ENCODE measurements at regions not wholly inside any gene's neighbourhood (a gene's known extent, or its start where the extent isn't known, plus 50 kb on each side); places are given as distances from the start of the nearest gene placed in this dataset.

- Mint-ChIP-seq H3K27ac (no peak overlapping the region), H3K4me3 (ENCODE audit: low read depth) (no peak overlapping the region), H3K9me3 (no peaks in the 10 kb centered on the region), H3K27me3 (ENCODE audit: low read depth) (peaks cover 27% of the 10 kb centered on the region), H3K36me3 (ENCODE audit: low read depth) (no peaks in the 10 kb centered on the region), H3K4me1 (ENCODE audit: low read depth) (peaks cover 19% of the 10 kb centered on the region)
- DNase-seq (ENCODE audit: low spot score) = no peak
- intact Hi-C loops (cut with micrococcal nuclease) = no loop called here
Observed at GRCh38 chr9:115212832-115213231, 94.9 kb upstream of the TNC start.

DNA sequence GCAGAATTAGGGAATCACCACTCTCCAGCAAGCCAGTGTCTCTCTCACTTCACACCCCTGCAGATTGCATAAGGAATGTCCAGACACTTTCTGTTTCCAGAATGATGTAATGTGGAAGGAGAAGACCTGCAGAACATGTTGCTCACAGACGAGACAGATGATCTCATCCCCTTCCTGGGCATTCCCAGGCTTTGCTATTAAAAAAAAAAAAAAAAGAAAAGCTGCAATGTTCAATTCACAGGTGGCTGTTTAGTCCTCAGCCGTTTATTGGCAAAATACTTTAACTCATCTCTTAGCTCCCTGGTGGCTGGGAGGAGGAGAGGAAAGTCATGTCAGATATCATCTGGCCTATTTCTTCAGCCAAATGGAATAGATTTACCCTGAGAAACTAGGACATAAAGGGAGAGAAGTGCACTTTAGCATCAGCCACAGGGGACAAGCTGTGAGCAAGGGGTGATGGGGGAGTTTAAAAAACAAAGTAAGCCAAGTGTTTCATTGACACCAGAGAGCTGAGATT is 95.9 kb upstream of the TNC start:
- Mint-ChIP-seq H3K4me3 (ENCODE audit: low read depth) (no peak overlapping the region), H3K27me3 (ENCODE audit: low read depth) (peaks cover 28% of the 10 kb centered on the region)

DNA sequence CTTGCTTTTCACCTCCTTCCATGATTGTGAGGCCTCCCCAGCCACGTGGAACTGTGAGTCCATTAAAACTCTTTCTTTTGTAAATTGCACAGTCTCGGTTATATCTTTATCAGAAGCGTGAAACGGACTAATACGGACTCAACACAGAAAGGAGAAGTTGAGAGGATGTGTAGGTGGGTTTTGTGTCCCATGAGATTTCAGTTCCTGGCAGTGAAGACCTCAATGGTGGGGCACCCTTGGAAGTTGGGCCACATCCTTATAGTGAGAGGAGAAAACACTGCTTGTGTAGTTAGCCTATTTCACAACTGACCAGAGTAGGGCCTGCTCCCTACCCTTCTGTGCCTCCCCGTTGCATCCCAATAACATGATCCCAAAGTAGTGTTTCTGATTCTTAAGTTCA is 98.9 kb upstream of the TNC start:
- Mint-ChIP-seq H3K9me3 (no peaks in the 10 kb centered on the region), H3K27ac (no peak overlapping the region), H3K4me3 (ENCODE audit: low read depth) (no peak overlapping the region), H3K4me1 (ENCODE audit: low read depth) (no peaks in the 10 kb centered on the region), H3K27me3 (ENCODE audit: low read depth) (peaks cover 20% of the 10 kb centered on the region), H3K36me3 (ENCODE audit: low read depth) (no peaks in the 10 kb centered on the region)
- intact Hi-C loops (cut with micrococcal nuclease) = no loop called here
- no peak for DNase-seq (ENCODE audit: low spot score)

More for the DNA sequence above, 95.9 kb upstream of the TNC start:
- no peaks in the 10 kb centered on the region for H3K9me3 Mint-ChIP-seq
- no peak for DNase-seq (ENCODE audit: low spot score)
- intact Hi-C loops (cut with micrococcal nuclease) = no loop called here
- no peak overlapping the region for H3K27ac Mint-ChIP-seq
- H3K36me3 Mint-ChIP-seq (ENCODE audit: low read depth) = no peaks in the 10 kb centered on the region
- H3K4me1 Mint-ChIP-seq (ENCODE audit: low read depth) = peaks cover 13% of the 10 kb centered on the region

GRCh38 chr9:115220319-115221005 is 102.5 kb upstream of the TNC start:
- H3K36me3 Mint-ChIP-seq (ENCODE audit: low read depth) = no peaks in the 10 kb centered on the region

DNA sequence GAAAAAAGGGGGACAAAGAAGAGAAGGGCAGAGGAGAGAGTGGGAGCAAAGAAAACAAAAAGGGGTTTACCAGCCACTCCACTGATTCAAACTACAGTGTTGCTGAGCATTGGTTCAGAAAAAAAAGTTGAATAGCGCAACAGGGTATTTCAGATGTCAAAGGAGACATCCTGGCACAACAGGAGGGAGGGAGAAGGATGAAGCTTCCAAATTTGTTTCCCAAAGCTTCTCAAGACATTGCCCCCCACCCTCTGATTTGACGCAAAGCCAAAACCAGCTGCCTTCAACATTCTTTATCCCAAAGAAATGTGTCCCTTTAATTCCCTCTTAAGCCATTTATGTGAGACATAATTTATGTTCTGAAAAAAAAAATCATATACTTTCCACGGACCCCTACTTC is 105.5 kb upstream of the TNC start:
- peaks cover 7% of the 10 kb centered on the region for H3K27me3 Mint-ChIP-seq (ENCODE audit: low read depth)
- no peak overlapping the region for H3K27ac Mint-ChIP-seq
- H3K4me3 Mint-ChIP-seq (ENCODE audit: low read depth) = no peak overlapping the region
- H3K36me3 Mint-ChIP-seq (ENCODE audit: low read depth) = no peaks in the 10 kb centered on the region
- H3K9me3 Mint-ChIP-seq = no peaks in the 10 kb centered on the region
- intact Hi-C loops (cut with micrococcal nuclease) = no loop called here
- no peaks in the 10 kb centered on the region for H3K4me1 Mint-ChIP-seq (ENCODE audit: low read depth)
- no peak for DNase-seq (ENCODE audit: low spot score)

More at GRCh38 chr9:115220319-115221005, 102.5 kb upstream of the TNC start:
- Mint-ChIP-seq H3K27ac (no peak overlapping the region), H3K9me3 (no peaks in the 10 kb centered on the region), H3K4me1 (ENCODE audit: low read depth) (no peaks in the 10 kb centered on the region), H3K4me3 (ENCODE audit: low read depth) (no peak overlapping the region), H3K27me3 (ENCODE audit: low read depth) (peaks cover 13% of the 10 kb centered on the region)
- no peak for DNase-seq (ENCODE audit: low spot score)
- intact Hi-C loops (cut with micrococcal nuclease) = no loop called here

- Mint-ChIP-seq H3K4me1 (ENCODE audit: low read depth) (no peaks in the 10 kb centered on the region), H3K27me3 (ENCODE audit: low read depth) (peaks cover 9% of the 10 kb centered on the region), H3K36me3 (ENCODE audit: low read depth) (no peaks in the 10 kb centered on the region), H3K9me3 (no peaks in the 10 kb centered on the region), H3K4me3 (ENCODE audit: low read depth) (no peak overlapping the region), H3K27ac (no peak overlapping the region)
- intact Hi-C loops (cut with micrococcal nuclease) = no loop called here
- no peak for DNase-seq (ENCODE audit: low spot score)
Observed at GRCh38 chr9:115225459-115226116, 107.6 kb upstream of the TNC start.

GRCh38 chr9:115226152-115226551 is 108.2 kb upstream of the TNC start:
- Mint-ChIP-seq H3K27me3 (ENCODE audit: low read depth) (peaks cover 9% of the 10 kb centered on the region), H3K27ac (no peak overlapping the region), H3K9me3 (no peaks in the 10 kb centered on the region), H3K4me1 (ENCODE audit: low read depth) (no peaks in the 10 kb centered on the region), H3K36me3 (ENCODE audit: low read depth) (no peaks in the 10 kb centered on the region), H3K4me3 (ENCODE audit: low read depth) (no peak overlapping the region)
- intact Hi-C loops (cut with micrococcal nuclease) = no loop called here
- DNase-seq (ENCODE audit: low spot score) = no peak

DNA sequence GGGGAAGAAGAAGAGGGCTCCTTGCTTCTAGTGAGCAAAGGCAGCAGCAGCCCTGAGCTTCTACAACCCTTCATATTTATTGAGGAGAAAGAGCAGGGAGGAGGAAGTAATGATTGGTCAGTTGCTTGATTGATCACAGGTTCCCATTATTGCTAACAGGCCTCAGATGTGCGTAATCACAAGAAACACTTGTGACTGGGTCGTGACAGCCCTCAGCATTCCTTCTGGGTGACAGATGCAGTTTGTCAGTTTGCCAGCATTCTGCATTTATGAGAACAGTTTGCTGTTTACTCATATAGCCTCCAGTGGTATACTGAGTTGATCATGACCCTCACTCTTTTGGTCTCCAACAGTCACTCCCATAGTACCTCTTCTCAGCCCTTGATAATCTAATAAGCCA is 111.5 kb upstream of the TNC start:
- intact Hi-C loops (cut with micrococcal nuclease) = no loop called here
- no peak overlapping the region for H3K4me3 Mint-ChIP-seq (ENCODE audit: low read depth)
- no peak for DNase-seq (ENCODE audit: low spot score)
- no peaks in the 10 kb centered on the region for H3K4me1 Mint-ChIP-seq (ENCODE audit: low read depth)
- no peak overlapping the region for H3K27ac Mint-ChIP-seq
- H3K27me3 Mint-ChIP-seq (ENCODE audit: low read depth) = peaks cover 5% of the 10 kb centered on the region
- no peaks in the 10 kb centered on the region for H3K36me3 Mint-ChIP-seq (ENCODE audit: low read depth)
- H3K9me3 Mint-ChIP-seq = no peaks in the 10 kb centered on the region

DNA sequence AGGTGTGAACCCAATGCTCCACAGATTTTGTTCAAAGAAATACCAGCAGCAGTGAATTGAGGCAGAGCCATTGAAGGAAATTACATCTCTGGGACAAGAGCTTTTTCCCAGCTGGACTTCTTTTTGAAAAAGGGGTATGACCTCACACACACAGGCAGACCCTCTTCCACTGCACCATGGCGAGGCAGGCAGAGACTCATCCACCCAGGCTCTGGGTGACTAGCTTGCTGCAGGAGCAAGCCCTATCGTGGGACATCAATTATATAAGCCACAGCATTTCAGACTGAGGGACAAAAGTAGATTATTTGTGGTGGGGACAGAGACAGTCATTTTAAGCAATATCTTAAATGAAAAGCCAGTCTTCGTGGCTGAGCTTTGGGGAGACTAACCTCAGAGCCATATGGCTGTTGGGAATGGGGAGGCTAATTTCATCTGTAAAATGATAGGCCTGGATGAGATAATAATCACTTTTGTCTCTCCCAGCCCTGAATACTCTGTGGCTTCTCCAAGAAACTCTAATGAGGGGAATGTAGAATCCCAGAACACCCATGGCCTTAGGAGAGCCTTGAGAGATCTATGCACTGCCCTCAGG is 113.1 kb upstream of the TNC start:
- no peak overlapping the region for H3K27ac Mint-ChIP-seq

DNA sequence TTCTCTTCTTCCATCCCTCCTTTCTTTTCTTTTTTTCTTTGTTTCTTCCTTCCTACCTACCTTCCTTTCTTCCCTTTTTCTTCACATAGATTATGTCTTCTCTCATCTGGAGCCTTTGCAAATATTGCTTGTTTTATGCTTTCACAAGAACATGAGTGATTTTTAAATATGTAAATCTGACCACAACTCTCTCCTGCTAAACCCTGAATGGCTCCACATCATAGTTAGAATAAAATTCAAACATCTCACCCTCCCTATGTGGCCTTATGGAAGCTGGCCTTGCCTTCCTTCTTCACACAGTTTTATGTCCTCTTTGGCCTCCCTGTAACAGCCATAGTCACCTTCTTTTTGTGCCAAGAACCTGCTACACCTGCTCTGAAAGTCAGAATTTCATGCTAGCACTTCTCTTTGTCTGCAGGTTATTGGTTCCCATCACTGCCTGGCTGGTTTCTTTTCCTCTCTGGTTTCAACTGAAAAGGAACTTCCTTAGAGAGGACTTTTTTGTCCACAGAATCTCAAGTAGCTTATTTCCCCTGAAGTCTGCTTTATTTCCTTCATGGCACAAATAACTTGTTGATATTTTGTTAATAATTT is 114.3 kb upstream of the TNC start:
- no peaks in the 10 kb centered on the region for H3K9me3 Mint-ChIP-seq
- DNase-seq (ENCODE audit: low spot score) = no peak
- no peak overlapping the region for H3K4me3 Mint-ChIP-seq (ENCODE audit: low read depth)
- H3K27me3 Mint-ChIP-seq (ENCODE audit: low read depth) = peaks cover 5% of the 10 kb centered on the region
- no peaks in the 10 kb centered on the region for H3K4me1 Mint-ChIP-seq (ENCODE audit: low read depth)
- intact Hi-C loops (cut with micrococcal nuclease) = no loop called here
- no peaks in the 10 kb centered on the region for H3K36me3 Mint-ChIP-seq (ENCODE audit: low read depth)
- no peak overlapping the region for H3K27ac Mint-ChIP-seq

More for the DNA sequence above, 113.1 kb upstream of the TNC start:
- Mint-ChIP-seq H3K36me3 (ENCODE audit: low read depth) (no peaks in the 10 kb centered on the region), H3K4me1 (ENCODE audit: low read depth) (no peaks in the 10 kb centered on the region), H3K27me3 (ENCODE audit: low read depth) (peaks cover 2% of the 10 kb centered on the region), H3K9me3 (no peaks in the 10 kb centered on the region), H3K4me3 (ENCODE audit: low read depth) (no peak overlapping the region)
- intact Hi-C loops (cut with micrococcal nuclease) = no loop called here
- DNase-seq (ENCODE audit: low spot score) = no peak

DNA sequence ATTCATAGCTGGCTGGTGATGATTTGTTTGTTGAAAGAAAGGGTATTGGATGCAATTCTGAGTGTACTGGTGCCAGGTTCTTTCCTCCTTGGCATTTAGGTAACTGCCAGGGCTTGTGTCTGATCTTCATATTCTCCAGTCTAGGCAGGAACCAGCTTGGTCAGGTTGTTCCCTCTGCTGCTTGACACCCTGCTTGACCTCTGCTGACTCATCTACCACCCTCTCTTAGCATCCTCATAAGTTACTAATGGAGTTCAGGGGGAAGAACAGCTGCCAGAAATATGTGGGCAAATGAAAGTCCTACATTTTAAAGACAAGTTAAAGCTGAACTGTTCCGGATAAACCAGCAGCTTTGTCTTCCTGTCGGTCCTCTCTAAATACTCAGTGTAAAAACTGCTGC is 116.1 kb upstream of the TNC start:
- DNase-seq (ENCODE audit: low spot score) = no peak
- H3K27ac Mint-ChIP-seq = no peak overlapping the region
- H3K4me3 Mint-ChIP-seq (ENCODE audit: low read depth) = no peak overlapping the region
- H3K4me1 Mint-ChIP-seq (ENCODE audit: low read depth) = no peaks in the 10 kb centered on the region
- intact Hi-C loops (cut with micrococcal nuclease) = no loop called here
- H3K27me3 Mint-ChIP-seq (ENCODE audit: low read depth) = peaks cover 6% of the 10 kb centered on the region
- no peaks in the 10 kb centered on the region for H3K9me3 Mint-ChIP-seq
- H3K36me3 Mint-ChIP-seq (ENCODE audit: low read depth) = no peaks in the 10 kb centered on the region

DNA sequence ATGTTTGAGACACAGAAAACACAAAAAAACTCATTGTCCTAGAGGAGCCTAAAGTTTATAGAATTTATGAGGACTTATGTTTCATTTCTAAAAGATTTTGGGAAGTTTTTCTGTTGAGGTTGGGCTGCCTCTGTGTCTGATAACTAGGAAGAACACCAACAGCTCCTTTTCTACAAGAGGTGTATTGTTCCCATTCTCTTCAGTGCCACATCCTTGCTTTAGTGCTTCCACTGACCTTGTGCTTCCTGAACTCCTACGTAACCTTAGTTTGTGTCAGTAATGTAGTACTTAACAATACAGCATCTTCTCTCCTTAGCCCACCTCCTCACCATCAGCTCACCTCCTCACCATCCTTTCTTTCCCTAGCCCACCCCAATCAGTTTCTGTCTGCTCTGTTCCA is 117.3 kb upstream of the TNC start:
- H3K4me3 Mint-ChIP-seq (ENCODE audit: low read depth) = no peak overlapping the region

More for the DNA sequence above, 117.3 kb upstream of the TNC start:
- H3K9me3 Mint-ChIP-seq = no peaks in the 10 kb centered on the region
- intact Hi-C loops (cut with micrococcal nuclease) = no loop called here
- H3K36me3 Mint-ChIP-seq (ENCODE audit: low read depth) = no peaks in the 10 kb centered on the region
- H3K27ac Mint-ChIP-seq = no peak overlapping the region
- DNase-seq (ENCODE audit: low spot score) = no peak
- no peaks in the 10 kb centered on the region for H3K4me1 Mint-ChIP-seq (ENCODE audit: low read depth)
- peaks cover 10% of the 10 kb centered on the region for H3K27me3 Mint-ChIP-seq (ENCODE audit: low read depth)

Data from activated T-helper 2 cell treated with anti-CD3 and anti-CD28 coated beads, Interferon-gamma antibody, Interleukin-2, Interleukin-4, amounts not matched to agents 10 μg/mL and 5 μg/mL and 100 μg/mL, durations not matched to agents 14 hours and 24 hours and 36 hours (primary cell).